Hematopoietic multipotent progenitor cell treated with erythropoietin and hydrocortisone succinate and interleukin-3 and kit ligand, for 4 days (in vitro differentiated cells): ENCODE measurements at regions not wholly inside any gene's neighbourhood (a gene's known extent, or its start where the extent isn't known, plus 50 kb on each side); places are given as distances from the start of the nearest gene placed in this dataset.

Experiments used
- DNase-seq: peaks from one replicate; pipeline ENCODE4 v3.0.0-alpha.2; 2015

GRCh38 chr3:87041191-87041590 lies 50.2 kb upstream of the VGLL3 start:
- DNase-seq, result peak; percentile 3
